Right renal pelvis (tissue), 4 donors: ENCODE measurements at regions not wholly inside any gene's neighbourhood (a gene's known extent, or its start where the extent isn't known, plus 50 kb on each side); places are given as distances from the start of the nearest gene placed in this dataset.

Experiments used
- DNase-seq, 4 donors: peaks; one replicate each; pipeline ENCODE4 v3.0.0-alpha.2; 2013; ENCODE audit warnings: low read depth in 4 of 4, low spot score in 3 of 4, missing footprints in 1 of 4

- DNase-seq: no peak
These were observed 160.8 kb upstream of the GPR149 start for GRCh38 chr3:154590675-154591384.

DNA sequence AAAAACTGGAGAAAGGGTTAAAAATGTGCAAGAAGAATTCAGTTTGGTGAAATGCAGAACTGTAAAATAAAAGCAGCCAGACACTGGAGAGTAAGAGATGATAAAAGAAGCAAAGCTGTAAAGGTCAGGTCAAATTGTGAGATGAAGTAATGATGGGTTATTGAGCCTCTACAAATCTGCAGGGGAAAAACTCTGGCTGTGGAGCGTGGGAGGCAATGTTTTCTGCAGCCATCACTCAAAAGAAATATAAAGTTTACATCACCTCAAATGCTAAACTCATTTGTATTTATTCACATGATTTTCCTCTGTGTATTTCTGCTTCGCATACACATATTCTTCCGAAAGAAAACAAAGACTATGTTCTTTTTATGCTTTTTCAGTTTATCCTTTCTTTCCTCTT lies 158.8 kb upstream of the GPR149 start:
- no peak for DNase-seq

- DNase-seq: no peak
These were observed 155.0 kb upstream of the GPR149 start for GRCh38 chr3:154584974-154585373.

GRCh38 chr3:154584041-154584440 lies 154.1 kb upstream of the GPR149 start:
- no peak for DNase-seq

DNA sequence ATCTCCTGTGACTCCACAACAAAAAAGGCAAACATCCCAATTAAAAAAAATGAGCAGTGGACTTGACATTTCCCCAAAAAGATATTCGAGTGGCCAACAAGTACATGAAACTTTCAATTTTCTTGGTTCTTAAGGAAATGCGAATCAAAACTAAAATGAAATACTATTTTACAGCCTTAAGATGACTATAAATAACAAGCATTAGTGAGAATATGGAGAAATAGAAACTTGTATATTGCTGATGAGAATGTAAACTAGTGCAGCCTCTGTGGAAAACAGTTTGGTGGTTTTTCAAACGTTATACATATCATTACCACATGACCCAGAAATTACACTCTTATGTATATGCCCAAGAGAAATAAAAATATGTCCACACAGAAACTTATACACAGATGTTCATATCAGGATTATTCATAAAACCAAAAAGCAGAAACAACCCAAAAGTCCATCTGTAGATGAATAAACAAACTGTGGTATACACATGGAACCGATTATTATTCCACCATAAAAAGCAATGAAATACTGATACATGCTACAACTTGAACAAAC lies 153.2 kb upstream of the GPR149 start:
- DNase-seq: no peak

GRCh38 chr3:154582501-154582900 lies 152.5 kb upstream of the GPR149 start:
- no peak for DNase-seq

DNA sequence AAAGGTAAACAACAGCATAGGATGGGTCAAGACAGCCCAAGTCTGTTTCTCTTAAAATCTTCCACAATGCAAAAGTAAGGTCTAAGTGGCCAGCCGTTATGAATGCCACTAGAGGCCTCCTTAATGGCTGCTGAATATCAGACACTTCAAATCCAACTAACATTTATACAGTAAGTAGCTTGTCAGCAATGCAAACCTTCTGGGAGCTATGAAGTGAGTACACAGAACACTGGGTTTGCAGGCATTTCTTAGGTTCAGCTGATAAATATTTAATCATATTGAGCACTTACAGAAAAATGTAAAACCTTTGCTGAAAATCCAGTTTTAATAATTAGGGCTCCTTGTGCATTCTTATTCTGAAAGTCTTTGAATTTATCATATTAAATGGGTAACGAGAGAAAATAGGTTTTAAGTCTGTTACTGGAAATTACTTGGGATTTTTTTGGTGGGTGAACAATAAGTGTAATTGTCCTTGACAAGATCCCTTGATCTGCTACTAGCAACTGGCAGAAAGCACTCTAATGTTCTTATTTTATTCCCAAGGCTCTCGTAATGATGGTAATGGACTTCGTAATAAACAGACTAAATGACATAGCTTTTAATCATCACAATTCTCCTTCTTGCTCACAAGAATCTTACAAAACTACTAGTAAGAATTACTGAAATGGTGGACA lies 141.7 kb upstream of the GPR149 start:
- DNase-seq: no peak

DNA sequence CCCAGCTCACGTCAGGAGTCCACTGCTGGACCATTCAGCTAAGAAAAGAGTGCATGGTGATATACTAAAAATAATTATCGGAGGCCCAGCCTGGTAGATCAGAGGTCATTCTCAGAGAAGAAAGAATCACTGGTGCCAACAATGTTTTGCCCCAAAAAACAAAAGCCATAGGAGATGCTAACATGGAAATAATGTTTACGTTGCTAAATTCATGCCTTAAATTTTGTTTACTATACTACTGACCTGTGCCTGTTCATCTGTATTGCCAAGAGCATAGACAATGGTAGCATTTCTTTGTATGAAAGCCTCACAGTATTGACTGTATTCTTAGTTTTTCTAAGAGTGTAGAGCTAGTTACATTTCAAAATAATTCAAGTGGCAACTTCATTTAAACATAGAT lies 138.1 kb upstream of the GPR149 start:
- no peak for DNase-seq

DNA sequence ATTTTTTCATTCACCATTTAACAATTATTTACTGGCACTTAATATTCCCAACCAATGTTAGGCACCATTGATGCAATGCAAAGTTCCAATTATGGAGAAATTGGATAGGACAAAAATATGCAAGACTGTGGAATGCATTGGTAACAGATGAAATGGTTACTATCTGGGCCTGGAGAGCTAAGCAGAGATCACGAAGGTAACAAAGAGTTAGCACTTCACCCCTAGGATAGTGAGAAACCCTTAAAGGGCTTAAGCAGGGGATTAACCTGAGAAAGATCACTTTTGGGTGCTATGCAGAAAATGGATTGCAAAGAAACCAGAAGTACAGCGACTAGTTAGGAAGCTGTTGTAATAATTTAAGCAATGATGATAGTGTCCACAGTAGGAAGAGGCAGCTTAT lies 129.6 kb upstream of the GPR149 start:
- no peak for DNase-seq

GRCh38 chr3:154552338-154552737 lies 122.3 kb upstream of the GPR149 start:
- DNase-seq: no peak

DNA sequence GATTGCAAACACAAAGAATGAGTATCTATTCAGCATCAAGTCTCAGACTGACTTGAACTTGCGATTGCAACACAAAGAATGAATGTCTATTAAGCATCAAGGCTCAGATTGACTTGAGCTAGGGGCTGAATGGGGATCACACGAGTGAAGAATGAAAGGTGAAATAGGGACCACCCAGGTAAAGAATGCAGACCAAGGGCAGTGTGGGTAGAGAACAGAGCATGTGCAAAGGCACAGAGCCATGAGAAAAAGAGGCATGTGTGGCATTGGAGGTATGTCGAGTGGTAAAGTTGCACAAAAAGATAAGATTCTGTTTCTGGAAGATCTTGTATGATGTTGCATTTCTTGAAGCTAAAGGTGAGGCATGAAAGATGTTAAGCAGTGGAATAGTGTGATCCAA lies 119.4 kb upstream of the GPR149 start:
- no peak for DNase-seq

GRCh38 chr3:154548341-154548740 lies 118.4 kb upstream of the GPR149 start:
- no peak for DNase-seq

DNA sequence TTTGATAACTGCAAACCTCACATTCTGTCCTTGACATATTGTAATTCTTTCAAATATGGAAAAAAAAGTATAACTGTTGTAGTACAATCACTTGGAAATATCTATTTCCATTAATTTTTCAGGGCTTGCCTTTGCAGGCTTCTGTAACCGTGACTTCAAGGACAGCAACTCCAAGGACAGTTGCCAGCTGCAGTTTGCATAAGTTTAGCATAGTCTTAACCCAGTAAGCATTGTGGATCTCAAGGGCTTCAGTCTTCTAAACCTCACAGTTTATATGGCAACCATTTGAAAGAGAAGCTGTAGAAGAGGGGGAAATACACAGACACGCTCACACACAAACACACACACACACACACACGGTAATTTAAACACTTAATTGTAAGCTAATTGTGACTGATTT lies 112.8 kb upstream of the GPR149 start:
- no peak for DNase-seq

DNA sequence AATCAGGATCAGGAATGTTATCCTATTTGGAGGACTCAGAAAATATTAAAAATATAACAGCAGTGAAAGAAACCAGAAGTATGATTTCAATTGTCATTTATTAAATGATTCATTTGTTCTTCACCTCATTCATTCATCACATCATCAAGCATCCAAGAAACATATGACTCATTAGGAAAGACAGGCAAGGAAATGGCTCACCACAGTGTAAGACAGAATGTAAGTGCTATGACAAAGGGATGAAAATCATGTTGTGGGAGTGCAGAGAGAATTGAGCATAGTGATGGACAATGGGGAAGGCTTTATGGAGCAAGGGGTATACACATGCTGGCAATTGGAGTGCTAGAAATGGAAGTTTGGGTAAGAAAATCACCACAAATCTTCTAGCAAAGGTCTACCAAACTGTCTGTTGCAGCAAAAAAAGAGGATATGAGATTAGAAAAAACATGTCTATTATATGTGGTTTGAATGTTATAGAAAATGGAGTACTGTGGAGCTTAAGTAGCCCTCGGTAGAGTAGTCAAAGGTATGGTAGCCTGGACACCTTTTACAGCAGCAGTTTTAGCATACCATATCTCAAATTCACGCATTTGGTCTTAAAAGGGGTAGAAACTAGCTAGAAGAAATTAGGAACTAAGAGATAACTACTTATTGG lies 111.1 kb upstream of the GPR149 start:
- DNase-seq: no peak

- no peak for DNase-seq
These were observed 108.8 kb upstream of the GPR149 start for GRCh38 chr3:154538566-154539360.

GRCh38 chr3:154536751-154537150 lies 106.8 kb upstream of the GPR149 start:
- no peak for DNase-seq

- no peak for DNase-seq
These were observed 92.1 kb upstream of the GPR149 start for GRCh38 chr3:154522036-154522602.

GRCh38 chr3:154517404-154517803 lies 87.4 kb upstream of the GPR149 start:
- no peak for DNase-seq

DNA sequence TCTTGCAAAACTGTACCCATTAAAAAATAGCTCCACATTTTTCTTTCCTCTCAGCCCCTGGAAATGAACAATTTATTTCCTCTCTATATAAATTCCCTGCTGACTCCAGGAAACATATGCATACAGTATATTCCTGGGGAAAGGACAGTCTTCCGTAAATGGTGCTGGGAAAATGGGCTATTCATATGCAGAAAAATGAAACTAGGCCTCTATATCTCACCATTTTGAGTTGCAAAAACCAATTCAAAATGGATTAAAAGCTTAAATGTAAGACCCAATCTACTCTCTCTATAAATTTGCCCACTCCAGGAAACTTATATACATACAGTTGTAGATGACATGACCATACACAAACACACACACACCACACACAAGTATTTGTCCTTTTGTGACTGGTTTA lies 85.9 kb upstream of the GPR149 start:
- DNase-seq: no peak

- DNase-seq: no peak
These were observed 80.8 kb upstream of the GPR149 start for GRCh38 chr3:154510780-154511179.

GRCh38 chr3:154507727-154508126 lies 77.7 kb upstream of the GPR149 start:
- no peak for DNase-seq
